Endothelial cell (in vitro differentiated cells): ENCODE measurements at regions not wholly inside any gene's neighbourhood (a gene's known extent, or its start where the extent isn't known, plus 50 kb on each side); places are given as distances from the start of the nearest gene placed in this dataset.

Experiments
- DNase-seq: peaks from one replicate; pipeline ENCODE4 v3.0.0; 2021; ENCODE audit warnings: low spot score
- H3K27ac Mint-ChIP-seq: one replicate; pipeline ENCODE4 v1.8.0; 2021; ENCODE audit warnings: mixed read lengths, inconsistent platforms; ENCODE audit not compliant: unreplicated experiment
- H3K27me3 Mint-ChIP-seq: one replicate; pipeline ENCODE4 v1.8.0; 2021; ENCODE audit warnings: mild to moderate bottlenecking, moderate library complexity, mixed read lengths, inconsistent platforms; ENCODE audit not compliant: unreplicated experiment
- H3K36me3 Mint-ChIP-seq: one replicate; pipeline ENCODE4 v1.8.0; 2021; ENCODE audit warnings: mild to moderate bottlenecking, low read depth, mixed read lengths, inconsistent platforms; ENCODE audit not compliant: unreplicated experiment
- H3K4me1 Mint-ChIP-seq: one replicate; pipeline ENCODE4 v1.8.0; 2021; ENCODE audit warnings: mild to moderate bottlenecking, mixed read lengths, inconsistent platforms; ENCODE audit not compliant: unreplicated experiment
- H3K4me3 Mint-ChIP-seq: one replicate; pipeline ENCODE4 v1.8.0; 2021; ENCODE audit warnings: mild to moderate bottlenecking, mixed read lengths, inconsistent platforms; ENCODE audit not compliant: unreplicated experiment
- H3K9me3 Mint-ChIP-seq: one replicate; pipeline ENCODE4 v1.8.0; 2021; ENCODE audit warnings: mixed read lengths, inconsistent platforms; ENCODE audit not compliant: unreplicated experiment
- TF ChIP-seq, protein P1 (sequence below): fragments of 200-600 bp; sonication (generic); IDR thresholded peaks from one replicate; pipeline ENCODE4 v1.5.0; 2021; ENCODE audit warnings: antibody characterized with exemption; ENCODE audit not compliant: unreplicated experiment

DNA sequence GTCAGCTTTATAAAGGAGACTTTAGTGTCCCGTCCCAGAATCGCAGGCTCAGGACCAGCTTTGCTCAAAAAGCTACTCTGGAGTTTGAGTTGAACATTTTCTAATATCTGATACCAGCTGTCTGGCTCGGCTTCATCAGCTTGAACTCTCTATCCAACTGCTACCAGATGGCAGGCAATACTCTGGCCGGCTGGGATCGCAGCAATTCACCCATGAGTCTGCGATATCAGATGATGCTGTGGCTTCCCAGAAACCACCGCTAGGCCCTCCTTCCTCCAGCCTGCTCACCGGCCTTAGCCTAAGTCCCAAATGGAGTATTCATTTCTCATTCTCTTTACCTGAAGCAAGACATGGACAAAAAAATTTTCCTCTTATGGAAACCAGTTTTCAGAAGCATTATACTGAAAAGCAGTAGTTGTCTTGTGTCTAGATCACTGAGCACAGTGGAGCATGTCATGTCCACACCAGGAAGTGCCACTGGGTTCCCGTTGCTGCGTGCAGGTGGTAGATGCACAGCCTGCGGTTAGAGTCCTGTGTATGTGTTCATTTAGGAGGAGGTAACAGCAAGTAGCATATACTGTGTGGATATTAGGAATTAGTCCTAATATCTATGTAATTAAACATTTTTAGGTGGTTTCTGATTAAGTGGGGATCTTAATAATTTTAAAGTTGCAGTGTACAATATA, 162.0 kb upstream of the SOX11 start:
- Mint-ChIP-seq H3K4me3 (no peak overlapping the region), H3K4me1 (no peaks in the 10 kb centered on the region), H3K27me3 (peaks cover 2% of the 10 kb centered on the region), H3K36me3 (no peaks in the 10 kb centered on the region), H3K9me3 (no peaks in the 10 kb centered on the region), H3K27ac (no peak overlapping the region)
- no peak for DNase-seq
- TF ChIP-seq, protein P1, sequence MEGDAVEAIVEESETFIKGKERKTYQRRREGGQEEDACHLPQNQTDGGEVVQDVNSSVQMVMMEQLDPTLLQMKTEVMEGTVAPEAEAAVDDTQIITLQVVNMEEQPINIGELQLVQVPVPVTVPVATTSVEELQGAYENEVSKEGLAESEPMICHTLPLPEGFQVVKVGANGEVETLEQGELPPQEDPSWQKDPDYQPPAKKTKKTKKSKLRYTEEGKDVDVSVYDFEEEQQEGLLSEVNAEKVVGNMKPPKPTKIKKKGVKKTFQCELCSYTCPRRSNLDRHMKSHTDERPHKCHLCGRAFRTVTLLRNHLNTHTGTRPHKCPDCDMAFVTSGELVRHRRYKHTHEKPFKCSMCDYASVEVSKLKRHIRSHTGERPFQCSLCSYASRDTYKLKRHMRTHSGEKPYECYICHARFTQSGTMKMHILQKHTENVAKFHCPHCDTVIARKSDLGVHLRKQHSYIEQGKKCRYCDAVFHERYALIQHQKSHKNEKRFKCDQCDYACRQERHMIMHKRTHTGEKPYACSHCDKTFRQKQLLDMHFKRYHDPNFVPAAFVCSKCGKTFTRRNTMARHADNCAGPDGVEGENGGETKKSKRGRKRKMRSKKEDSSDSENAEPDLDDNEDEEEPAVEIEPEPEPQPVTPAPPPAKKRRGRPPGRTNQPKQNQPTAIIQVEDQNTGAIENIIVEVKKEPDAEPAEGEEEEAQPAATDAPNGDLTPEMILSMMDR = no peak

DNA sequence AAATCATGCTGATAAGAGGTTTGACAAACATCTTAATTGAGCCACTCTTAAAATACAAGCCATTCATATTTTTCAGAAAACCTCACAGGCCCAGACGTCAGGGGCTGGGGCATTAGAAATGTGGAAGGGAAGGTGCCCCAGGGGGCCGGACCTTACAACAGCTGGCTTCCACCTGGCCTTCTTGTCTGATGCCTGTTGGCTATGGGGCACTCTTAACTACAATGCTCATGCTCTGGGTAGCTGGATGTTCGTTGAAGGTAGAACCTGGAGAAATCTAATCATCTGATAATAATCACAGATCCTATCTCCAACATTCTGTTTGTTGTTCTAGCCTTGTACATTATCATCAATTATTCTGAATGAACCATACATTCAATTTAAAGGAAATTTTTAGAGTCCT, 156.9 kb upstream of the SOX11 start:
- Mint-ChIP-seq H3K9me3 (peaks cover 6% of the 10 kb centered on the region), H3K4me3 (no peak overlapping the region), H3K27me3 (peaks cover 7% of the 10 kb centered on the region), H3K27ac (no peak overlapping the region), H3K36me3 (peaks cover 4% of the 10 kb centered on the region), H3K4me1 (no peaks in the 10 kb centered on the region)
- DNase-seq = no peak
- TF ChIP-seq, protein P1 = no peak

DNA sequence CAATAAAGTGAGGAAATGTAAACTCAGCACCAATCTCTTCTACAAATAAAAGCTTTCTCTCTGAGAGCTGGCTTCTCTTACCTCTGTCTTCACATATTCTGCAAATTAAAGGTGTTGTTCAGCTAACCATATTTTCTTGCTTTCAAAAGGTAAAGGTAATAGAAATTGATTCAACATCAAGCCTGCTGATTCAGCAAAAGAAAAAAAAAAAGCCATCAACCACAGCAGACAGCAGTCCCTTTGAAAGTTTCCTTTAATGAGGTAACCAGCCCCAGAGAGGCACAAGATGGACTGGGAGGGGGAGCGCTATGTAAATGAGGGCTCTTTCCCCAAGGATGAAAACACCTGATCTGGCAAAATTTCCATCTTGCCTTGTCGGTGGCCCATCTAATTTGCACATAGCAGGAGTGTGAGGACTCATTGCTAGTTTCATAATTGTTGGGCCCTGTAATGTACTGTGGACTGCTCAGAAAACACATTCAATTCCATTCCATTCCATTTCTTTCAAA, 154.9 kb upstream of the SOX11 start:
- DNase-seq = no peak
- peaks cover 4% of the 10 kb centered on the region for H3K36me3 Mint-ChIP-seq
- TF ChIP-seq, protein P1 = no peak
- peaks cover 7% of the 10 kb centered on the region for H3K27me3 Mint-ChIP-seq
- H3K9me3 Mint-ChIP-seq = peaks cover 8% of the 10 kb centered on the region
- no peak overlapping the region for H3K27ac Mint-ChIP-seq
- H3K4me3 Mint-ChIP-seq = no peak overlapping the region
- no peaks in the 10 kb centered on the region for H3K4me1 Mint-ChIP-seq

DNA sequence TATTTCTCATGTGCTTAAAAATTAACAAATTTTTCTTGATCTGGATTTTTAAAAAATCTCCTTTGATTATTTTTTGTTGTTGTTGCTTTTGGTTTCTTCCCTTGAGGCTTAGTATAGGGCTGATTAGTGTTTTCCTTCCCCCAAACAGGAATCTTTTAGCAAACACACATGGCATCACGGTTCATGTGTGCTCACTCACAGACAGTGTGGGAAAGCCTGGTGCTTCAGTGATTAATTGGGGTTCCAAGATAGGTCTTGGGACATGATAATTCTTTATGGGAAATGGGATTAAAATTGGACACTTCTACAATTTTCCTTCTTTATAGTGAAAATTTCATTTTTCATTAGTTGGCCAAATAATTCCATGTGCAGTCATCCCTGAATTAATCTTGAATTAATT, 153.9 kb upstream of the SOX11 start:
- Mint-ChIP-seq H3K27ac (no peak overlapping the region), H3K36me3 (peaks cover 7% of the 10 kb centered on the region), H3K4me3 (no peak overlapping the region), H3K9me3 (peaks cover 16% of the 10 kb centered on the region), H3K4me1 (no peaks in the 10 kb centered on the region), H3K27me3 (peaks cover 7% of the 10 kb centered on the region)
- no peak for DNase-seq
- TF ChIP-seq, protein P1 = no peak

DNA sequence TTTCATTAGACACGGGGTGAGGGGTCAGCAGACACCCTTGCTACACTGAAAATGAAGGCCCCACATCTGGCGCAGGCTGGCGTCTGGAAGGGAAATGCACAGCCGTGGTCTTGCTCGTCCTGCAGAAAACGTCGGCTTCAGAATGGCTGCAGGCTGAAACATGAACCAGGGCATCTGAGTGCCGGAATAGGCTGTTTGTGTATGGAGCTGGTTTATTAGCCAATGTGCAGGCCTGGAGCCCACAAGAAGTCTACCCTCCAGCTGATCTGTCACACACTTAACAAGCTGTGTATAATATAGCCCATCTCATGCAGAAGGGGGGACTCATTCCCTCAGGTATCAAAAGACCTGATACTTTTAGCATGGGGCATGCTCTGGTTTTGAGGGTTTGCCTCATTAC, 153.4 kb upstream of the SOX11 start:
- Mint-ChIP-seq H3K9me3 (peaks cover 21% of the 10 kb centered on the region), H3K4me3 (no peak overlapping the region), H3K36me3 (peaks cover 9% of the 10 kb centered on the region), H3K27me3 (peaks cover 7% of the 10 kb centered on the region), H3K27ac (no peak overlapping the region), H3K4me1 (no peaks in the 10 kb centered on the region)
- no peak for DNase-seq
- TF ChIP-seq, protein P1 = no peak
